ENCODE measurements at regions not wholly inside any gene's neighbourhood (a gene's known extent, or its start where the extent isn't known, plus 50 kb on each side); places are given as distances from the start of the nearest gene placed in this dataset.

DNA sequence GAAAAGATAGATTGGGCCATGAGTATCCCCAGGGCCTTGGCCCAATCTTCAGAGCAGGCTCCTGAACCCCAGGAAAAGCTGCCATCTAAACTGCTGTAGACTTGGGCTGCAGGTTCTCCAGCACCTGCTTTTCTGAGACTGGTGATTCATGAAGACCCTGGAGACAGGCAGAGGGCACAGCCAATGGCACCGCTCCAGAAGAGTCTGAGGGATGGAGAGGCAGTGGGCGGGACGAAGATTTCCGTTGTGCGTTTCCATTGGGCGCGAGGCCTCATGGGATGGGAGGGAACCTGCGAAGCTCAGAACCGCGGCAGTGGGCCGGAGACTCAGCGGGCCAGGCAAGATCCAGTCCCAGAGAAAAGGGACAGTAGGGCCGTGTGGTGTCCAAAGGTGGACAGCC, 375.1 kb downstream of the IPO8 start:
- no peak for DNase-seq (ENCODE audit: extremely low read depth, low read depth)
- TF ChIP-seq, protein P1, sequence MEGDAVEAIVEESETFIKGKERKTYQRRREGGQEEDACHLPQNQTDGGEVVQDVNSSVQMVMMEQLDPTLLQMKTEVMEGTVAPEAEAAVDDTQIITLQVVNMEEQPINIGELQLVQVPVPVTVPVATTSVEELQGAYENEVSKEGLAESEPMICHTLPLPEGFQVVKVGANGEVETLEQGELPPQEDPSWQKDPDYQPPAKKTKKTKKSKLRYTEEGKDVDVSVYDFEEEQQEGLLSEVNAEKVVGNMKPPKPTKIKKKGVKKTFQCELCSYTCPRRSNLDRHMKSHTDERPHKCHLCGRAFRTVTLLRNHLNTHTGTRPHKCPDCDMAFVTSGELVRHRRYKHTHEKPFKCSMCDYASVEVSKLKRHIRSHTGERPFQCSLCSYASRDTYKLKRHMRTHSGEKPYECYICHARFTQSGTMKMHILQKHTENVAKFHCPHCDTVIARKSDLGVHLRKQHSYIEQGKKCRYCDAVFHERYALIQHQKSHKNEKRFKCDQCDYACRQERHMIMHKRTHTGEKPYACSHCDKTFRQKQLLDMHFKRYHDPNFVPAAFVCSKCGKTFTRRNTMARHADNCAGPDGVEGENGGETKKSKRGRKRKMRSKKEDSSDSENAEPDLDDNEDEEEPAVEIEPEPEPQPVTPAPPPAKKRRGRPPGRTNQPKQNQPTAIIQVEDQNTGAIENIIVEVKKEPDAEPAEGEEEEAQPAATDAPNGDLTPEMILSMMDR (IDR thresholded peaks at IDR 0.05; ENCODE audit: low read depth, low read length) = no peak

DNA sequence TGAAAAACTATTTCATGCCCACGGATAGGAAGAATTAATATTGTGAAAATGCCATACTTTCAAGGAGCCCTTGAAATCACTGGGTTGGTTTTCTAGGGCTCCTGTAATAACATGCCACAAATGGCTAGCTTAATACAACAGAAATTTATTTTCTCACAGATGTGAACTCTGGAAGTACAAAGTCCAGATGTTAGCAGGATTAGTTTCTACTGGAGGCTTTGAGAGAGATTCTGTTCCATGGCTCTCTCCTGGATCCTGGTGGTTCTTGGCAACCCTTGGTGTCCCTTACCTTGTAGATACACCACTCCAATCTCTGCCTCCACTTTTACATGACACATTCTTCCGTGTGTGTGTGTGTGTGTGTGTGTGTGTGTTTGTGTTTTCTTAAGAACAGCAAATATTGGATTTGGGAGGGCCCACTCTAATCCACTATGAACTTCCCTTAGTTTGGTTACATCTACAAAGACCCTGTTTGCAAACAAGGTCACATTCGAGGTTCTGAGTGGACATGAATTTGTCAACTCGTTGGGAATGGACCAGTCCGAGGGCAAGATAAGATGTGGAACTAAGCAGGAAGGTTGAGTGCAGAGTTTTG, 381.1 kb downstream of the IPO8 start:
- TF ChIP-seq, protein P1 (IDR thresholded peaks at IDR 0.05; ENCODE audit: low read depth, low read length) = no peak
- DNase-seq (ENCODE audit: extremely low read depth, low read depth) = no peak

DNA sequence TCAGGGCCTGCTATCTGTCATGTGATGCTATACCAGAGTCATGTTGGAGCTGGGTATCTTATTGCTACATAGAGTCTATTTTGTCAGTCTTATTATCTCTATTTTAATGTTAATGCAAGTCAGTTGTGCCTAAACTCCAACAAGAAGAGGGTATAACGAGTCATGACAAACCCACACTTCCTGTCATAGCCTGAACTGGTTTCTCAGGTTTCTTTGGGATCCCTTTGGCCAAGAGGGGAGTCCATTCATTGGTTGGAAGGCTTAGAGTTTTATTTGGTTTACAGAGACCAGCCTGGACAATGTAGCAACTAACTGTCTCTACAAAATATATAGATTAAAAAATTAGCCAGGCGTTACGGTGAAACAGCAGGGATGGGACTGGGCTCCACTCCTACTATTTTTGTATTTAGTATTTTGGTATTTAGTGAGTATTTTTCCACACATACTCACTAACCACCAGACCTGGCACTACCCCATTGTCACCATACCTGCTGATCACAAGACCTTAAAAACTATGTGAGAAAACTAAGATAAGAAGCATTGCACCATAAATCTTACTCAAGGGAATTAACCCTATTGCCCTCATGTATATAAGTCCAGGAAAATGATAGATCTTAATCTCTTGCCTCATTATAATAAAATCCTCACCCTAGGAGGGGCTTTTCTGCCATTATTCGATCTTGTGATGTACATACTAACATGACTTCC, 387.5 kb downstream of the IPO8 start:
- DNase-seq (ENCODE audit: extremely low read depth, low read depth) = no peak
- TF ChIP-seq, protein P1 (IDR thresholded peaks at IDR 0.05; ENCODE audit: low read depth, low read length) = no peak

DNA sequence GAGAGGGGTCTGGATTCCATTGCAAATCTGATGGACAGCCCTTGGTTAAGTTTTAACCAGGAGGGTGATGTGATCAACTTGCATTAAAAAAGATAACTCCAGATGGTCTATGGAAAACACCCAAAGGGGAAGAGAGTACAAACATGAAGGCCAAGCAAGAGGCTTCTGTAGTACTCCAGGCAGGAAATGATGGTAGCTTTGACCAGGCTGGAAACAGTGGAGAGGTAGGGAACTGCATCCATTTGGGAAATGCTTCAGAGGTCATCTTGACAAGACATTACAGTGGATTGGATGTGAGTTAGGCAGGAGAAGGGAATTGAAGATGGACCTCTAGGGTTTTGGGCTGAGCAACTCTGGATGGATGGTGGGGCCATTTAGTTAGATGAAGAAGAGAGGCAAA, 391.1 kb downstream of the IPO8 start:
- TF ChIP-seq, protein P1 (IDR thresholded peaks at IDR 0.05; ENCODE audit: low read depth, low read length) = no peak
- no peak for DNase-seq (ENCODE audit: extremely low read depth, low read depth)

DNA sequence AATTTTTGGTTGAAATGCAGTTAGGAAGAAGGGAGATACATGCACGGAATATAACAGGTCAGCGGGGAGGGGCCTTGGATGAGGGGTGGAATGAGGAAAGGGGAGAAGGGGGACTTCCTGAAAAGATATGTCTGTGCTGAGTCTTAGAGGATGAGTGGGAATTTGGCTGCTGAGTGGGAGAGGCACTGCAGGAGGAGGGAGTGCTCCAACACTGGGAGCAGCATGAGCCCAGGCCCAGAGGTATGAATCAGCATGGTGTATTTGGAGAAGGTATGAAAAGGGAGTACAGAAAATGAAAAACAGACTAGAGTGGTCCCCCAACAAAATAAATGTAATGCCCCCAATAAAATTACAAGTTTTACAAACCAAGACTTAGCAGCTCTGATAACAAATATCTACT, 394.4 kb downstream of the IPO8 start:
- no peak for DNase-seq (ENCODE audit: extremely low read depth, low read depth)
- TF ChIP-seq, protein P1 (IDR thresholded peaks at IDR 0.05; ENCODE audit: low read depth, low read length) = no peak

DNA sequence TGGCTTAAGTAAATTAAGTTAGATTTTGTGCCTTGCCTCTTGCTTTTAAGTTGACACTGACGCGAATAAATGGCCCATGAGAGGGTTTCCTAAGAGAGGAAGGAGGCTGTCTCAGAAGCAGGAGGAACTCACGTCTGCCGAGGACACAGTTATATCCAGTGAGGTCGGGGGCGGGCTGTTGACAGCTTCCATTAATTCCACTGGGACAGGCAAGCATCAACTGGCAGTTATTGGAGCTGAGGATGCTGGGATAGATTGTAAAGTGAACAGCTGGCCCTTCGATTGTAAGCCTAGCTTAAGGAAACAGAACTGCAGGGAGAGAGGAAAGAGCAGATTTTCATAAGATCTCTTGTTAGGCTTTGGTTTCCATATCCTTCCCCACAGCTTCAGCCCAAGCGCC, 399.2 kb downstream of the IPO8 start:
- TF ChIP-seq, protein P1 (IDR thresholded peaks at IDR 0.05; ENCODE audit: low read depth, low read length) = no peak
- no peak for DNase-seq (ENCODE audit: extremely low read depth, low read depth)

DNA sequence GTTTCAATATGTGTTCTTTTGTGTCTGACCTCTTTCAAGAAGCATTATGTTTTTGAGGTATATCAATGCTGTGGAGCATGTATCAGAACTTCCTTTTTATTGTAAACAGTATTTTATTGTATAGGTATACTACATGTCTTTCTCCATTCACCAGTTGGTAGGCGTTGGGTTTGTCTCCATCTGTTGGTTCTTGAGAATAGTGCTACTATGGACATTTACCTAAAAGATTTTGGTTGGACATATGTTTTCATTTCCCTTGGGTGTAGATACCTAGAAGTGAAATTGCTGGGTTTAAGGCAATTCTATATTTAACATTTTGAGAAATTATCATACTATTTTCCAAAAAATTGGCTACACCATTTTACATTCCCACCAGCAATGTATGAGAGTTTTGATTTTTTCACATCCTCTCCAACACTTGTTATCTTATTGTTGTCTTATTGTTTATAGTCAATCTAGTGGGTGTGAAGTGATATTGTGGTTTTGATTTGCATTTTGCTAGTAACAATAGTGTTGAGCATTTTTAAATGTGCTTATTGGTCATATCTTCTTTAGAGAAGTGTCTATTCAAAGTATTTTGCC, 409.2 kb downstream of the IPO8 start:
- DNase-seq (ENCODE audit: extremely low read depth, low read depth) = no peak
- TF ChIP-seq, protein P1 (IDR thresholded peaks at IDR 0.05; ENCODE audit: low read depth, low read length) = peak; percentile 65

Data from AG09319 (cell line).